ENCODE measurements at regions not wholly inside any gene's neighbourhood (a gene's known extent, or its start where the extent isn't known, plus 50 kb on each side); places are given as distances from the start of the nearest gene placed in this dataset.

DNA sequence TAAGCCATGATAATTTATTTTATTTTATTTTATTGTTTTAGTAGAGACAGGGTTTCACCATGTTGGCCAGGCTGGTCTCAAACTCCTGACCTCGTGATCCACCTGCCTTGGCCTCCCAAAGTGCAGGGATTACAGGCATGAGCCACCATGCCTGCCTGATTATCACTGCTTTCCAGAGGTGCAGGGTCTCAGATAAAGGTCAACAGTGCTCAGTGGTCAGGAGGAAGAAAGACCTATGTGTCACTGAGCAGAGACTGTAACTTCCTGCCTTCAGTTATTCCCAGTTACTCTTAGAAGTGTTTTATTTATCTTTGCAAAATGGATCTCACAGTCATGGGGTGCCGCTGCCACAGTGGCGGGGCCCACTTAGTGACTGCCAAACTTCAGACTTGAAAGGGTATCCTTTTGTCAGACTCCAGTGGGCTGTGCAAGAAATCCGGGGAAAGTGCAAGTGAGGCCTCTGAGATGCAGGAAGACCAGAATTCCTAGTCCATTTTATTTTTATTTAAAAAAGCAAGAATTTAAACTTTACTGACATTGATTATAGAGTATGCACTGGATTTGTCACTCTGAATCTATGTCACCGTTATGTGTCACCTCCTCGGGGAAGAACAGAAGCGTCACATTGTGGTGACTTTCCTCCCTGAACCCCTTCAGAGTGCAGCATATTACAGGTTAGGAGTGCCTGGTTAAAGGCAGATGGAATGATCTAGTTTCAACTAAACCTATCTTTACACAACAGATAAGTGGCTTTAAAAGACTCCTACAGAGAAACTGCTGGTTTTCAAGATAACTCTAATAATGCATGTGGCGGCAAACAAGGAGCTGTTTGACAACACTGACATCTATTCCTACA, 59.1 kb upstream of the BICD1 start:
- no peak for DNase-seq (ENCODE audit: low spot score)

DNA sequence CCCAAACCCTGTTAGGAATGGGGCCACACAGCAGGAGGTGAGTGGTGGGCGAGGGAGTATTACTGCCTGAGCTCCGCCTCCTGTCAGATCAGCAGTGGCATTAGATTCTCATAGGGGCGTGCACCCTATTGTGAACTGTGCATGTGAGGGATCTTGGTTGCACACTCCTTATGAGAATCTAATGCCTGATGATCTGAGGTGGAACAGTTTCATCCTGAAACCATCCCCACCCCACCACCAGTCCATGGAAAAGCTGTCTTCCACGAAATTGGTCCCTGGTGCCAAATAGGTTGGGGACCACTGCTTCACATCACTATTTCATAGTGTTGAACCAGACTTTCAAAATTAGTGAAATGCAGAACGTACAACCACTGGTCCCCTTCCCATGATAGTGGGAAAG, 57.9 kb upstream of the BICD1 start:
- DNase-seq (ENCODE audit: low spot score), result no peak

DNA sequence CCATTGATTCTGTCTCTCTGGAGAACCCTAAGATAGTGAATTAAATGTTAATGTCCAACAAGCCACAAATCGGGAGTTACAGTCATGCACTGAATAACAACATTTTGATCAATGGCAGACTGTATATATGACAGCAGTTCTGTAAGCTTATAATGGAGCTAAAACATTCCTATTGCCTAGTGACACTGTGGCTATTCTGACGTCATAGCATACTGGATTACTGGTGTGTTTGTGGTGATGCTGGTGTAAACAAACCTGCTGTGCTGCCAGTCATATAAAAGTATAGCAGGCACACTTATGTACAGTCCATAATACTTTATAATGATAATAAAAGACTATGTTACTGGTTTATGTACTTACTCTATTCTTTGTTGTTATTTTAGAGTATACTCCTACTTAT, 56.7 kb upstream of the BICD1 start:
- no peak for DNase-seq (ENCODE audit: low spot score)

DNA sequence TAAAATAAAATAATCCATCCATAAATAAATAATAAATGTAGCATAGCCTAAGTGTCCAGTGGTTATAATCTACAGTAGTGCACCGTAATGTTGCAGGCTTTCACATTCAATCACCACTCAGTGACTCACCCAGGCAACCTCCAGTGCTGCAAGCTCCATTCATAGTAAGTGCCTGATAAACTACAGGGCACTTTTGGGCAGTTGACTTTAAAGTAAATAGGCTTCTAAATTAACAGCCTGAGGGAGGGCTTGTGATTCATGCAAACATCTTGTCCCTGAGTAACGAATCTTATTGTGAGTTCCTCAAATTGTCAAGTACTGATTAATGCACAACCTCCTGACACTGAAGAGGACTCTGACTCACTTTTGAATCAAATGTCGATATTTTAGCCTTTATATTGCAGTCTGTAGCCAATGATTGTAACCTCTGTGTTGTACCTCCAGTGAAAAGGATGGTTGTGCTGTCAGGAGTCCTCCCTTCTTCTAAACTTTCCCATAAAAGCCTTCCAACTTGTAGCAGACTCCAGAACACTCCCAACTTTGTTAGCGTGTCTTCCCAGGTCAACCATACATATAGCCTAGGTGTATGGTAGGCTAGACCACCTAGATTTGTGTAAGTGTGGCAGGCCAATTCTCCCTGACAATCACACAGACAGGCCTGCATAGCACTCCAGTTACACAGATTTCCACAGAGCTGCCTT, 55.0 kb upstream of the BICD1 start:
- no peak for DNase-seq (ENCODE audit: low spot score)

DNA sequence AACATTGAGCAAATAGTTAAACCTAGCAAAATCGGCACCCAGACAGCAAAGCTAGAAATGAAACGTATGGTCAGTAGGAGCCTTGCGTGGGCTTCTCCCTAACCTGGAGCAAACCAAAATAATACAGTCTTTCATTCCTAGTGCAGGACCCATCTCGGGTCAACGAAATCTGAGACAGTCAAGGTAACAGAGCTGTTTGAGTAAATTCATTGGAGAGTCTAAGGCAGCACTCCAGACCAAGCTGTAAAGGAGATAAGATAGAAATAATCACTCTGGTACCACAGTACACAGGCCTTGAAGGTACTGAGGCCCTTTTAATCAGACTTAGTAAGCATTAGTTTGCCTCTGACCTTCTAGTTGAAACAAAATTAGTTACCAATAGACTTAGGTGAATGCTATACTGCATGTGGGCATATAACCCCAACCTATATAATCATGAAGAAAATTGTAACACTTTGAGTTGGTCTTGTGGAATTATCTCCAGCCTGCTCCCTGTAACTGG, 54.4 kb upstream of the BICD1 start:
- no peak for DNase-seq (ENCODE audit: low spot score)

DNA sequence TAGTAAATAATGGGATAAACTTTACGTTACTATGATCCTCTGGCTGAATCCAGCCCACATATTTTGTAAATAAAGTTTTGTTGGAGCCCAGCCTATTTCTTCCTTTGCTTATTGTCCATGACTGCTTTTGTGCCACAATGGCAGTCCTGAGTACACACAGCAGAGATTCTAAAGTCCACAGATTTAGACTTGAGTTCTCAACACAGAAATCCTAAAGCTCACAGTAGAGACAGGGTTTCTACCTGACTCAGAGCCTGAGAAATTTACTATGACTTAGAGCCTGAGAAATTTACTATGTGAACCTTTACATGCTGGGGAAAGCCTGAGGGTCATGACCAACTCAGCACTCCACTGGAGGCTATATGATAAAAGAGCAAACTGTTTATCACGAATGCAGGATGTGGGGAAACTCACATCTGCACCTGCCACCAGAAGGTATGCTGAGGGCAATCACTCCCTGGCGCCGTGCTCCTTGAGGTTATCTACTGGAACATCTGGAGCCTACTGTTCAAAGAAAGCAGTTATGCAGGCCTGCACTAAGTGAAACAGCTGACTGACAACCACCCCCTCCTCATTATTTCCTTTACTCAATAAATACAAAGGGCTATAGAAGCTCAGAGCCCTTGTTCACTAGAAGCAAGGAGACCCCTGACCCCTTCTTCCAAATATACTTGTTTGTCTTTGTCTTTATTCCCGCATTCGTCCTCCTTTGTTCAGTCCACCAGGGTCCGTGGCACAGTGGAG, 52.6 kb upstream of the BICD1 start:
- no peak for DNase-seq (ENCODE audit: low spot score)

Measured in D341Med (cell line).